ENCODE measurements at regions not wholly inside any gene's neighbourhood (a gene's known extent, or its start where the extent isn't known, plus 50 kb on each side); places are given as distances from the start of the nearest gene placed in this dataset.

DNA sequence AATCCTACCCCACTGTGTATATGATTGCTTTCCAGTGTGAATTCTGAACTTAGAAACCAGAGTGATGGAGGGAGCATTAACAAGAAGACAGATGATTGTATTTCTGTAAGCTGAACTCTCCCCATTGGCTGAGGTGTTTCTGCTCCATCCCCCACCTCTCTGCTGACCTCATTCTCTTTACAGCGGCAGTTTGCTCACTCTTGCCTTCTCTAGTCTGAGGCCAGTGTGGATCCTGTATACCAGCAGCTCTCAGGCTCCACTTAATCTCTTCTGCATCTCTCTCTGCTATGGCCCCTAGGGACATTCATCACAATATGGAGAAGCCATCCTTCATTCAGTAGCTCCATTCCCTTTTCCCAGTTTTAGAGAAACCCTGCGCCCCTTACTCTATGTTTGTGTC, 358.8 kb downstream of the MAN2A1 start:
- TF ChIP-seq, protein P1, sequence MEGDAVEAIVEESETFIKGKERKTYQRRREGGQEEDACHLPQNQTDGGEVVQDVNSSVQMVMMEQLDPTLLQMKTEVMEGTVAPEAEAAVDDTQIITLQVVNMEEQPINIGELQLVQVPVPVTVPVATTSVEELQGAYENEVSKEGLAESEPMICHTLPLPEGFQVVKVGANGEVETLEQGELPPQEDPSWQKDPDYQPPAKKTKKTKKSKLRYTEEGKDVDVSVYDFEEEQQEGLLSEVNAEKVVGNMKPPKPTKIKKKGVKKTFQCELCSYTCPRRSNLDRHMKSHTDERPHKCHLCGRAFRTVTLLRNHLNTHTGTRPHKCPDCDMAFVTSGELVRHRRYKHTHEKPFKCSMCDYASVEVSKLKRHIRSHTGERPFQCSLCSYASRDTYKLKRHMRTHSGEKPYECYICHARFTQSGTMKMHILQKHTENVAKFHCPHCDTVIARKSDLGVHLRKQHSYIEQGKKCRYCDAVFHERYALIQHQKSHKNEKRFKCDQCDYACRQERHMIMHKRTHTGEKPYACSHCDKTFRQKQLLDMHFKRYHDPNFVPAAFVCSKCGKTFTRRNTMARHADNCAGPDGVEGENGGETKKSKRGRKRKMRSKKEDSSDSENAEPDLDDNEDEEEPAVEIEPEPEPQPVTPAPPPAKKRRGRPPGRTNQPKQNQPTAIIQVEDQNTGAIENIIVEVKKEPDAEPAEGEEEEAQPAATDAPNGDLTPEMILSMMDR (IDR thresholded peaks at IDR 0.05; ENCODE audit: control extremely low read depth in 1 of 3, insufficient read depth in 1 of 3, low read depth in 1 of 3, low read length in 3 of 3), result no peak
- no peak for TF ChIP-seq EZH2 (IDR thresholded peaks at IDR 0.05; ENCODE audit: low read depth, low read length, severe bottlenecking)
- no peak for TF ChIP-seq POLR2A (IDR thresholded peaks at IDR 0.05; ENCODE audit: control extremely low read depth in 1 of 2, low read depth in 2 of 2, low read length in 2 of 2)
- no peak for TF ChIP-seq JUN (IDR thresholded peaks at IDR 0.05; ENCODE audit: low read depth, low read length)
- no peak for TF ChIP-seq MAFK (IDR thresholded peaks at IDR 0.05; ENCODE audit: low read depth, low read length)
- no peak for TF ChIP-seq SP2 (IDR thresholded peaks at IDR 0.05; ENCODE audit: low read length)
- no peak for TF ChIP-seq TCF12 (IDR thresholded peaks at IDR 0.05; ENCODE audit: low read depth, low read length)
- no peak for TF ChIP-seq BRCA1 (IDR thresholded peaks at IDR 0.05; ENCODE audit: low read depth, low read length)
- TF ChIP-seq SIN3A (conservative IDR thresholded peaks at IDR 0.05 in 1 of 2, IDR thresholded peaks at IDR 0.05 in 1 of 2; ENCODE audit: low read depth in 1 of 2, low read length in 2 of 2), result no peak
- no peak for TF ChIP-seq CHD1 (IDR thresholded peaks at IDR 0.05; ENCODE audit: low read depth, low read length)
